SK-N-SH (cell line): ENCODE measurements at regions not wholly inside any gene's neighbourhood (a gene's known extent, or its start where the extent isn't known, plus 50 kb on each side); places are given as distances from the start of the nearest gene placed in this dataset.

ENCODE experiments used
- CTCF ChIA-PET: fragments of 300-600, 350-600 bp; formaldehyde crosslinking; extraction: SDS; loops from one replicate; lab custom pipeline; 2021; lab: Yijun Ruan, JAX
- POLR2A ChIA-PET: fragments of 350-600 bp; sonication (Branson Sonifier 250); formaldehyde crosslinking; extraction: SDS; loops from one replicate; lab custom pipeline; 2020; ENCODE audit warnings: antibody characterized with exemption, inconsistent platforms; lab: Yijun Ruan, JAX
- DNase-seq: peaks from one replicate; pipeline ENCODE4 v3.0.0; 2012
- H2AFZ ChIP-seq: fragments of 200-600 bp; sonication (generic); 2 replicates; pipeline ENCODE4 v1.8.1; 2016; ENCODE audit warnings: antibody characterized with exemption, mild to moderate bottlenecking, low read depth
- H3F3A ChIP-seq: fragments of 200-600 bp; sonication (generic); replicated peaks from 2 replicates; pipeline ENCODE3; 2016; ENCODE audit warnings: antibody characterized with exemption, mild to moderate bottlenecking; ENCODE audit not compliant: insufficient read depth
- H3K27ac ChIP-seq, 2 experiments: fragments of 200-500 bp in 1 of 2; fragments of 200-600 bp in 1 of 2; sonication (Bioruptor generic) in 1 of 2; sonication (generic), shearing (Covaris generic) in 1 of 2; 2 replicates each; pipeline versions ENCODE4 v1.5.1 to v1.6.1; 2014 to 2016; ENCODE audit warnings: low read depth in 2 of 2, inconsistent platforms in 1 of 2, low read length in 1 of 2, mild to moderate bottlenecking in 1 of 2, mixed read lengths in 1 of 2
- H3K27me3 ChIP-seq: fragments of 200-600 bp; sonication (generic), shearing (Covaris generic); 2 replicates; pipeline ENCODE4 v1.6.1; 2016; ENCODE audit warnings: mixed run types; ENCODE audit not compliant: insufficient read depth
- H3K36me3 ChIP-seq, 2 experiments: fragments of 200-500 bp in 1 of 2; fragments of 200-600 bp in 1 of 2; sonication (Bioruptor generic) in 1 of 2; sonication (generic) in 1 of 2; replicated peaks in 1 of 2; 2 replicates each; pipeline versions ENCODE3 to v1.5.1; 2014 to 2016; ENCODE audit warnings: low read length in 1 of 2, mild to moderate bottlenecking in 1 of 2; ENCODE audit not compliant: insufficient read depth in 2 of 2, control insufficient read depth in 1 of 2
- H3K4me1 ChIP-seq, 2 experiments: fragments of 200-500 bp in 1 of 2; fragments of 200-600 bp in 1 of 2; sonication (Bioruptor generic) in 1 of 2; sonication (generic), shearing (Covaris generic) in 1 of 2; 2 replicates each; pipeline versions ENCODE4 v1.5.1 to v1.6.1; 2014 to 2016; ENCODE audit warnings: low read depth in 1 of 2, low read length in 1 of 2, mixed run types in 1 of 2; ENCODE audit not compliant: insufficient read depth in 2 of 2, control insufficient read depth in 1 of 2
- H3K4me2 ChIP-seq: fragments of 200-600 bp; sonication (generic), shearing (Covaris generic); 2 replicates; pipeline ENCODE4 v1.6.1; 2017; ENCODE audit warnings: mixed run types
- H3K4me3 ChIP-seq, 2 experiments: fragments of 200-500 bp in 1 of 2; fragments of 200-600 bp in 1 of 2; sonication (Bioruptor generic) in 1 of 2; sonication (generic), shearing (Covaris generic) in 1 of 2; 2 replicates each; pipeline versions ENCODE4 v1.5.1 to v1.8.1; 2014 to 2016; ENCODE audit warnings: low read depth in 2 of 2, inconsistent platforms in 1 of 2, low read length in 1 of 2, mild to moderate bottlenecking in 1 of 2, mixed read lengths in 1 of 2, moderate library complexity in 1 of 2
- H3K79me2 ChIP-seq: fragments of 200-600 bp; sonication (generic); 2 replicates; pipeline ENCODE4 v1.8.1; 2017; ENCODE audit warnings: mild to moderate bottlenecking; ENCODE audit not compliant: insufficient read depth
- H3K9ac ChIP-seq: fragments of 200-600 bp; sonication (generic); 2 replicates; pipeline ENCODE4 v1.6.1; 2017; ENCODE audit warnings: mixed run types
- H3K9me2 ChIP-seq: fragments of 200-600 bp; sonication (generic); 2 replicates; pipeline ENCODE4 v1.6.1; 2017; ENCODE audit warnings: mixed run types
- H3K9me3 ChIP-seq: fragments of 200-600 bp; sonication (generic); 2 replicates; pipeline ENCODE4 v1.6.1; 2017; ENCODE audit warnings: mixed run types, mild to moderate bottlenecking, moderate library complexity
- H4K20me1 ChIP-seq: fragments of 200-600 bp; sonication (generic); 2 replicates; pipeline ENCODE4 v1.6.1; 2017; ENCODE audit warnings: mild to moderate bottlenecking, mixed run types; ENCODE audit not compliant: insufficient read depth
- CHD2 ChIP-seq: fragments of 150-350 bp; IDR thresholded peaks from 2 replicates; pipeline ENCODE4 v1.6.1; 2018; ENCODE audit warnings: low read length; ENCODE audit not compliant: partially characterized antibody
- EP300 ChIP-seq, 2 experiments: IDR thresholded peaks; 2 replicates each; pipeline versions ENCODE4 v1.4.0 to v1.6.1; 2012; ENCODE audit warnings: borderline replicate concordance in 1 of 2, low read depth in 1 of 2, low read length in 1 of 2
- EZH2phosphoT487 ChIP-seq: fragments of 200-600 bp; sonication (generic); IDR thresholded peaks from 2 replicates; pipeline ENCODE4 v1.6.1; 2017; ENCODE audit warnings: low read depth, mixed run types, mild to moderate bottlenecking, antibody characterized with exemption, moderate library complexity, borderline replicate concordance
- FOSL2 ChIP-seq: IDR thresholded peaks from 2 replicates; pipeline ENCODE4 v1.4.0; 2012; ENCODE audit warnings: low read depth, mild to moderate bottlenecking, moderate library complexity, borderline replicate concordance
- FOXJ3 ChIP-seq: sonication (generic); formaldehyde crosslinking; IDR thresholded peaks from 2 replicates; pipeline ENCODE4 v1.5.1; 2020; ENCODE audit warnings: mild to moderate bottlenecking, missing genetic modification reagents
- FOXM1 ChIP-seq: IDR thresholded peaks from 2 replicates; pipeline ENCODE4 v1.4.0; 2012; ENCODE audit warnings: low read depth, mild to moderate bottlenecking
- GATA2 ChIP-seq: sonication (generic); formaldehyde crosslinking; IDR thresholded peaks from 2 replicates; pipeline ENCODE4 v1.5.0; 2020; ENCODE audit warnings: mild to moderate bottlenecking, missing genetic modification reagents
- POLR2AphosphoS5 ChIP-seq: IDR thresholded peaks from 2 replicates; pipeline ENCODE4 v1.6.1; 2012; ENCODE audit warnings: low read depth, low read length
- RCOR1 ChIP-seq: fragments of 150-350 bp; IDR thresholded peaks from 2 replicates; pipeline ENCODE4 v1.6.1; 2017; ENCODE audit warnings: antibody characterized with exemption, low read length
- RFX5 ChIP-seq: IDR thresholded peaks from 2 replicates; pipeline ENCODE4 v1.6.1; 2012; ENCODE audit warnings: mild to moderate bottlenecking, improper control_type of control experiment, low read length
- RXRA ChIP-seq: IDR thresholded peaks from 2 replicates; pipeline ENCODE4 v1.4.0; 2012; ENCODE audit warnings: low read depth, mild to moderate bottlenecking, borderline replicate concordance
- SIN3A ChIP-seq: IDR thresholded peaks from 2 replicates; pipeline ENCODE4 v1.6.1; 2012; ENCODE audit warnings: low read depth, mild to moderate bottlenecking, low read length, moderate library complexity, borderline replicate concordance
- TAF1 ChIP-seq: IDR thresholded peaks from 2 replicates; pipeline ENCODE4 v1.6.1; 2012; ENCODE audit warnings: low read depth, mild to moderate bottlenecking, low read length, moderate library complexity, borderline replicate concordance
- TEAD4 ChIP-seq: IDR thresholded peaks from 2 replicates; pipeline ENCODE4 v1.4.0; 2012; ENCODE audit warnings: mild to moderate bottlenecking, borderline replicate concordance; ENCODE audit not compliant: insufficient read depth
- WGBS: methylation state at CpG from one replicate; pipeline ENCODE4 v1.1.6; 2017; ENCODE audit warnings: low lambda C conversion rate; 5-methylcytosine and 5-hydroxymethylcytosine counted together
- TF ChIP-seq, protein P1 (sequence below): IDR thresholded peaks from 2 replicates; pipeline ENCODE4 v1.4.0; 2012; ENCODE audit warnings: low read depth, borderline replicate concordance
- TF ChIP-seq, protein P2 (sequence below): IDR thresholded peaks from 2 replicates; pipeline ENCODE4; 2012
- TF ChIP-seq, protein P3 (sequence below): IDR thresholded peaks from 2 replicates; pipeline ENCODE4 v1.4.0; 2012; ENCODE audit warnings: low read depth, borderline replicate concordance
- TF ChIP-seq, protein P4 (sequence below): IDR thresholded peaks from 2 replicates; pipeline ENCODE4 v1.4.0; 2012; ENCODE audit warnings: low read depth
- TF ChIP-seq, protein P5 (sequence below): fragments of 150-350 bp; IDR thresholded peaks from 2 replicates; pipeline ENCODE4 v1.6.1; 2017; ENCODE audit warnings: antibody characterized with exemption, low read length, low read depth, borderline replicate concordance

DNA sequence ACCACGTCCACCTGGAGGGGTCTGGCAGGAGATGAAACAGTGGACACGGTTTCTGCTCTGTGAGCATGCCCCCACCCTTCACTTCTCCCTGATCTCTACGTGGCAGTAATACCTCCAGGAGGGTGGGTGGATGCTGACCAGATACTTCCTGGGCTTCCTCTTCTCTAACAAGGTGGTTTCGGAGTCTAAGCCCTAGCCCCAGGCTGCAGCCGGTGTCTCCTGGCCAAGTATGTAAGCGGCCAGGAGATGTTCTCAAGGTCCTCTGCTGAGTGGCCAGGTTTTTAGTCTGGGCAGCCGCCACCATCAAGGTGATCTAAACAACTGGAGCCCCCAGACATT, 101.8 kb upstream of the ASB18 start:
- no peak overlapping the region for H3K4me2 ChIP-seq
- no peaks in the 10 kb centered on the region for H4K20me1 ChIP-seq
- TF ChIP-seq RXRA (no peak), SIN3A (no peak)
- no peaks in the 10 kb centered on the region for H3K79me2 ChIP-seq
- no peaks in the 10 kb centered on the region for H3F3A ChIP-seq
- no peaks in the 10 kb centered on the region for H3K9me3 ChIP-seq
- CTCF ChIA-PET, result no interaction called here
- H3K4me3 ChIP-seq, result no peak overlapping the region
- H3K9me2 ChIP-seq, result no peaks in the 10 kb centered on the region
- DNase-seq, result no peak
- POLR2A ChIA-PET, result no interaction called here
- H3K4me1 ChIP-seq, result peaks cover 0 to 3% of the 10 kb centered on the region in 2 experiments; a peak in 1 of 4 replicates
- H3K27ac ChIP-seq, result no peak overlapping the region
- H3K36me3 ChIP-seq, result no peaks in the 10 kb centered on the region
- WGBS, result 50% methylated on average over 5 of the region's 7 CpGs
- no peak overlapping the region for H3K9ac ChIP-seq
- H3K27me3 ChIP-seq, result no peaks in the 10 kb centered on the region; the same call in 1 of the 2 replicates
- H2AFZ ChIP-seq, result no peak overlapping the region

DNA sequence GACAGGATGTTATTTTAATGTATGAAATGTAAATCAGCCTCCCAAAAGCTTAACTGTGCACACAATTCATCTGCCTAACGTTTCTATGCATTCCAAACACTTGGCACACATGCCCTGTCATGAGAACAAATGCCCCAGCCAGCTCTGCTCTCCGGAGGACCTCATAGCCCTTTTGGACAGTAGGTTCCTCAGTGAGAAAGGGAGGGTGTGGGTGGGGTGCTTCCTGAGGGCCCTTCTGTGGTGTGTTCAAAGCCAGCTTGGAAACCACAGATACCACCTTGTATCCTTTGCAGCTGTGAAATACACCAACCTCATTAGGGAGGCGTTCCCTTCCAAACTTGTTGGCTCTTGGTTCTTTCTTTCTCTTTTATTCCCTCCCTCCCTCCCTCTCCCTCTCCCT, 102.2 kb upstream of the ASB18 start:
- no peak overlapping the region for H3K4me2 ChIP-seq
- H3K27me3 ChIP-seq, result no peaks in the 10 kb centered on the region; the same call in 1 of the 2 replicates
- no peak overlapping the region for H2AFZ ChIP-seq
- ChIA-PET POLR2A (no interaction called here), CTCF (no interaction called here)
- H3K27ac ChIP-seq, result no peak overlapping the region
- H4K20me1 ChIP-seq, result no peaks in the 10 kb centered on the region
- H3K9me2 ChIP-seq, result no peaks in the 10 kb centered on the region
- DNase-seq, result no peak
- H3K9me3 ChIP-seq, result no peaks in the 10 kb centered on the region
- peaks cover 0 to 3% of the 10 kb centered on the region in 2 experiments; a peak in 1 of 4 replicates for H3K4me1 ChIP-seq
- no peaks in the 10 kb centered on the region for H3F3A ChIP-seq
- no peak overlapping the region for H3K4me3 ChIP-seq
- H3K79me2 ChIP-seq, result no peaks in the 10 kb centered on the region
- no peak overlapping the region for H3K9ac ChIP-seq
- no peaks in the 10 kb centered on the region for H3K36me3 ChIP-seq
- WGBS, result 39% methylated on average over 3 of the region's 3 CpGs
- TF ChIP-seq SIN3A (no peak), CHD2 (no peak), FOXJ3 (CRISPR knock-in tag) (no peak), TEAD4 (no peak), POLR2AphosphoS5 (no peak), EZH2phosphoT487 (no peak), EP300 (IDR thresholded peaks at IDR 0.05; ENCODE audit: borderline replicate concordance in 1 of 2, low read depth in 1 of 2, low read length in 1 of 2) (no peak), RCOR1 (no peak), FOXM1 (no peak), TAF1 (no peak), FOSL2 (no peak), RFX5 (no peak), GATA2 (CRISPR knock-in tag) (no peak)
- TF ChIP-seq, protein P1, sequence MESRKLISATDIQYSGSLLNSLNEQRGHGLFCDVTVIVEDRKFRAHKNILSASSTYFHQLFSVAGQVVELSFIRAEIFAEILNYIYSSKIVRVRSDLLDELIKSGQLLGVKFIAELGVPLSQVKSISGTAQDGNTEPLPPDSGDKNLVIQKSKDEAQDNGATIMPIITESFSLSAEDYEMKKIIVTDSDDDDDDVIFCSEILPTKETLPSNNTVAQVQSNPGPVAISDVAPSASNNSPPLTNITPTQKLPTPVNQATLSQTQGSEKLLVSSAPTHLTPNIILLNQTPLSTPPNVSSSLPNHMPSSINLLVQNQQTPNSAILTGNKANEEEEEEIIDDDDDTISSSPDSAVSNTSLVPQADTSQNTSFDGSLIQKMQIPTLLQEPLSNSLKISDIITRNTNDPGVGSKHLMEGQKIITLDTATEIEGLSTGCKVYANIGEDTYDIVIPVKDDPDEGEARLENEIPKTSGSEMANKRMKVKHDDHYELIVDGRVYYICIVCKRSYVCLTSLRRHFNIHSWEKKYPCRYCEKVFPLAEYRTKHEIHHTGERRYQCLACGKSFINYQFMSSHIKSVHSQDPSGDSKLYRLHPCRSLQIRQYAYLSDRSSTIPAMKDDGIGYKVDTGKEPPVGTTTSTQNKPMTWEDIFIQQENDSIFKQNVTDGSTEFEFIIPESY, result no peak
- TF ChIP-seq, protein P2, sequence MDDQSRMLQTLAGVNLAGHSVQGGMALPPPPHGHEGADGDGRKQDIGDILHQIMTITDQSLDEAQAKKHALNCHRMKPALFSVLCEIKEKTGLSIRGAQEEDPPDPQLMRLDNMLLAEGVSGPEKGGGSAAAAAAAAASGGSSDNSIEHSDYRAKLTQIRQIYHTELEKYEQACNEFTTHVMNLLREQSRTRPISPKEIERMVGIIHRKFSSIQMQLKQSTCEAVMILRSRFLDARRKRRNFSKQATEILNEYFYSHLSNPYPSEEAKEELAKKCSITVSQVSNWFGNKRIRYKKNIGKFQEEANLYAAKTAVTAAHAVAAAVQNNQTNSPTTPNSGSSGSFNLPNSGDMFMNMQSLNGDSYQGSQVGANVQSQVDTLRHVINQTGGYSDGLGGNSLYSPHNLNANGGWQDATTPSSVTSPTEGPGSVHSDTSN, result no peak
- TF ChIP-seq, protein P3, sequence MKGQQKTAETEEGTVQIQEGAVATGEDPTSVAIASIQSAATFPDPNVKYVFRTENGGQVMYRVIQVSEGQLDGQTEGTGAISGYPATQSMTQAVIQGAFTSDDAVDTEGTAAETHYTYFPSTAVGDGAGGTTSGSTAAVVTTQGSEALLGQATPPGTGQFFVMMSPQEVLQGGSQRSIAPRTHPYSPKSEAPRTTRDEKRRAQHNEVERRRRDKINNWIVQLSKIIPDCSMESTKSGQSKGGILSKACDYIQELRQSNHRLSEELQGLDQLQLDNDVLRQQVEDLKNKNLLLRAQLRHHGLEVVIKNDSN, result no peak
- TF ChIP-seq, protein P4, sequence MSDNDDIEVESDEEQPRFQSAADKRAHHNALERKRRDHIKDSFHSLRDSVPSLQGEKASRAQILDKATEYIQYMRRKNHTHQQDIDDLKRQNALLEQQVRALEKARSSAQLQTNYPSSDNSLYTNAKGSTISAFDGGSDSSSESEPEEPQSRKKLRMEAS, result no peak
- TF ChIP-seq, protein P5, sequence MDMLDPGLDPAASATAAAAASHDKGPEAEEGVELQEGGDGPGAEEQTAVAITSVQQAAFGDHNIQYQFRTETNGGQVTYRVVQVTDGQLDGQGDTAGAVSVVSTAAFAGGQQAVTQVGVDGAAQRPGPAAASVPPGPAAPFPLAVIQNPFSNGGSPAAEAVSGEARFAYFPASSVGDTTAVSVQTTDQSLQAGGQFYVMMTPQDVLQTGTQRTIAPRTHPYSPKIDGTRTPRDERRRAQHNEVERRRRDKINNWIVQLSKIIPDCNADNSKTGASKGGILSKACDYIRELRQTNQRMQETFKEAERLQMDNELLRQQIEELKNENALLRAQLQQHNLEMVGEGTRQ, result no peak
